Caco-2 (cell line): ENCODE measurements at regions not wholly inside any gene's neighbourhood (a gene's known extent, or its start where the extent isn't known, plus 50 kb on each side); places are given as distances from the start of the nearest gene placed in this dataset.

Experiments used
- BruUV-seq: library from RNA; stranded (reverse); fragments of 400-500 nt; replicated peaks from 2 replicates; lab custom pipeline; 2021; lab: Mats Ljungman, UMichigan
- CTCF ChIA-PET: fragments of 300-600 bp; sonication (Branson Sonifier 250); formaldehyde crosslinking; loops from one replicate; lab custom pipeline; 2022; ENCODE audit warnings: antibody characterized with exemption; lab: Charles Lee
- POLR2A ChIA-PET: fragments of 300-600 bp; sonication (Branson Sonifier 250); formaldehyde crosslinking; loops from one replicate; lab custom pipeline; 2022; ENCODE audit warnings: antibody characterized with exemption; lab: Charles Lee
- DNase-seq, 2 experiments: peaks; one replicate each; pipeline versions ENCODE4 v3.0.0 to v3.0.0-alpha.2; 2020 to 2022
- H3K27me3 ChIP-seq: replicated peaks from 2 replicates; pipeline ENCODE4 v1.6.0; 2011; ENCODE audit warnings: low read length; ENCODE audit not compliant: control insufficient read depth, insufficient read depth
- H3K36me3 ChIP-seq: 2 replicates; pipeline ENCODE4 v1.5.1; 2011; ENCODE audit warnings: low read length; ENCODE audit not compliant: control insufficient read depth, insufficient read depth
- H3K4me1 ChIP-seq: fragments of 250-450 bp; sonication (Bioruptor Pico); 2 replicates; pipeline ENCODE4 v1.5.1; 2020; ENCODE audit warnings: mild to moderate bottlenecking
- H3K4me3 ChIP-seq: 2 replicates; pipeline ENCODE4 v1.5.1; 2011; ENCODE audit warnings: low read depth, mild to moderate bottlenecking, control low read depth, low read length
- H3K9me3 ChIP-seq: fragments of 250-450 bp; sonication (Bioruptor Pico); 2 replicates; pipeline ENCODE4 v1.5.1; 2020; ENCODE audit warnings: mild to moderate bottlenecking, moderate library complexity
- H3K27ac Mint-ChIP-seq: one replicate; pipeline ENCODE4 v1.8.0; 2022; ENCODE audit warnings: mixed read lengths; ENCODE audit not compliant: unreplicated experiment
- H3K27me3 Mint-ChIP-seq: one replicate; pipeline ENCODE4 v1.8.0; 2022; ENCODE audit warnings: mixed read lengths; ENCODE audit not compliant: insufficient read depth, unreplicated experiment
- H3K36me3 Mint-ChIP-seq: one replicate; pipeline ENCODE4 v1.8.0; 2022; ENCODE audit warnings: mild to moderate bottlenecking, mixed read lengths; ENCODE audit not compliant: insufficient read depth, unreplicated experiment
- H3K4me1 Mint-ChIP-seq: one replicate; pipeline ENCODE4 v1.8.0; 2022; ENCODE audit warnings: low read depth, mixed read lengths; ENCODE audit not compliant: unreplicated experiment
- H3K4me3 Mint-ChIP-seq: one replicate; pipeline ENCODE4 v1.8.0; 2022; ENCODE audit warnings: mild to moderate bottlenecking, moderate library complexity, mixed read lengths; ENCODE audit not compliant: unreplicated experiment
- H3K9me3 Mint-ChIP-seq: one replicate; pipeline ENCODE4 v1.8.0; 2022; ENCODE audit warnings: mixed read lengths; ENCODE audit not compliant: unreplicated experiment
- intact Hi-C: fragments of 100-400 bp; cut with micrococcal nuclease; formaldehyde crosslinking; loops from one replicate; pipeline ENCODE4 v1.10.0; 2022; ENCODE audit not compliant: unreplicated experiment
- TF ChIP-seq, protein P1 (sequence below), 2 experiments: fragments of 200-600 bp in 1 of 2; IDR thresholded peaks; 1 replicate in 1 of 2; 2 replicates in 1 of 2; pipeline versions ENCODE4 v1.5.1 to v1.8.0; 2011 to 2022; ENCODE audit warnings: antibody characterized with exemption in 1 of 2, control low read depth in 1 of 2, inconsistent platforms in 1 of 2, low read depth in 1 of 2, low read length in 1 of 2, mild to moderate bottlenecking in 1 of 2, moderate library complexity in 1 of 2; ENCODE audit not compliant: insufficient read depth in 1 of 2, severe bottlenecking in 1 of 2, unreplicated experiment in 1 of 2

DNA sequence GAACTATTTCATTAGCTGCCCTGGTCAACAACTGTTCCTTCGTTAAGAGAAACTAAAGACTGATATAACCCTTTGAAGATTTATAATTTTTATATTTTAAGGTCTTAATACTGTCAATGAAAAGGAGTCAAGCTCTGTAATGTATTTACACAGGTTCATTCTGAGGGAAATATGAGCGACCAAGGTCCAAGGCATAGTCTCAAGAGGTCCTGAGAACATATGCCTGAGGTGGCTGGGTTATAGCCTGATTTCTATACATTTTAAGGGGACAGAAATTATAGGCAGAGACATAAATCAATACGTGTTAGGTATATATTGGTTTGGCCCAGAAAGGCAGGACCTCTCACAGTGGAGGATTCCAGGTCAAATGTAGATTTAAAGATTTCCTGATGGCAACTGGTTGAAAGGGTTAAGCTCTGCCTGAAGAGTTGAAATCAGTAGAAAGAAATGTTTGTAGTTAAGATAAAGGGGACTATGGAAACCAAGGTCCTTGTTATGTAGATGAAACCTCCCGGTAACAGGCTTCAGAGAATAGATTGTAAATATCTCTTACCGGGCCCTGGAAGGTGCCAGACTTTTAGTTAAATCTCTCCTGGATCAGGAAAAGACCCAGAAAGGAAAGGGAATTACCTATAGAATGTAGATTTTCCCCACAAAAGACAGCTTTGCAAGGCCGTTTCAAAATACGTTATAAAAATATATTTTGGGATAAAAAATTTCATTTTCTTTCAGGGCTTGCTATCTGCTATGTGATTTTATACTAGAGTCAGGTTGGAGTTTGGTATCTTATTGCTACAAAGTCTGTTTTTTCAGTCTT is 107.3 kb upstream of the PRLR start:
- intact Hi-C loops = no loop called here
- Histone ChIP-seq H3K27me3 (no peaks in the 10 kb centered on the region), H3K4me3 (no peak overlapping the region), H3K4me1 (no peaks in the 10 kb centered on the region), H3K9me3 (no peaks in the 10 kb centered on the region), H3K36me3 (no peaks in the 10 kb centered on the region)
- Mint-ChIP-seq H3K4me3 (no peak overlapping the region), H3K27ac (no peak overlapping the region), H3K4me1 (no peaks in the 10 kb centered on the region), H3K36me3 (no peaks in the 10 kb centered on the region), H3K9me3 (no peaks in the 10 kb centered on the region), H3K27me3 (peaks cover 7% of the 10 kb centered on the region)
- TF ChIP-seq, protein P1, sequence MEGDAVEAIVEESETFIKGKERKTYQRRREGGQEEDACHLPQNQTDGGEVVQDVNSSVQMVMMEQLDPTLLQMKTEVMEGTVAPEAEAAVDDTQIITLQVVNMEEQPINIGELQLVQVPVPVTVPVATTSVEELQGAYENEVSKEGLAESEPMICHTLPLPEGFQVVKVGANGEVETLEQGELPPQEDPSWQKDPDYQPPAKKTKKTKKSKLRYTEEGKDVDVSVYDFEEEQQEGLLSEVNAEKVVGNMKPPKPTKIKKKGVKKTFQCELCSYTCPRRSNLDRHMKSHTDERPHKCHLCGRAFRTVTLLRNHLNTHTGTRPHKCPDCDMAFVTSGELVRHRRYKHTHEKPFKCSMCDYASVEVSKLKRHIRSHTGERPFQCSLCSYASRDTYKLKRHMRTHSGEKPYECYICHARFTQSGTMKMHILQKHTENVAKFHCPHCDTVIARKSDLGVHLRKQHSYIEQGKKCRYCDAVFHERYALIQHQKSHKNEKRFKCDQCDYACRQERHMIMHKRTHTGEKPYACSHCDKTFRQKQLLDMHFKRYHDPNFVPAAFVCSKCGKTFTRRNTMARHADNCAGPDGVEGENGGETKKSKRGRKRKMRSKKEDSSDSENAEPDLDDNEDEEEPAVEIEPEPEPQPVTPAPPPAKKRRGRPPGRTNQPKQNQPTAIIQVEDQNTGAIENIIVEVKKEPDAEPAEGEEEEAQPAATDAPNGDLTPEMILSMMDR (IDR thresholded peaks at IDR 0.05; ENCODE audit: insufficient read depth in 1 of 2, low read depth in 1 of 2, low read length in 1 of 2, severe bottlenecking in 1 of 2, unreplicated experiment in 1 of 2) = no peak
- ChIA-PET CTCF (no interaction called here), POLR2A (no interaction called here)
- no peak for DNase-seq
- BruUV-seq = no TSS peak

- no peak for DNase-seq
- TF ChIP-seq, protein P1 (IDR thresholded peaks at IDR 0.05; ENCODE audit: insufficient read depth in 1 of 2, low read depth in 1 of 2, low read length in 1 of 2, severe bottlenecking in 1 of 2, unreplicated experiment in 1 of 2) = no peak
- Mint-ChIP-seq H3K4me3 (no peak overlapping the region), H3K27ac (no peak overlapping the region), H3K27me3 (peaks cover 9% of the 10 kb centered on the region), H3K36me3 (no peaks in the 10 kb centered on the region), H3K9me3 (no peaks in the 10 kb centered on the region), H3K4me1 (no peaks in the 10 kb centered on the region)
- Histone ChIP-seq H3K4me3 (no peak overlapping the region), H3K36me3 (no peaks in the 10 kb centered on the region), H3K27me3 (no peaks in the 10 kb centered on the region), H3K9me3 (no peaks in the 10 kb centered on the region), H3K4me1 (no peaks in the 10 kb centered on the region)
- intact Hi-C loops = no loop called here
- BruUV-seq = no TSS peak
- CTCF ChIA-PET = no interaction called here
- POLR2A ChIA-PET = no interaction called here
Observed at GRCh38 chr5:35336230-35336629, 105.9 kb upstream of the PRLR start.

- CTCF ChIA-PET = no interaction called here
Observed at GRCh38 chr5:35335752-35336151, 105.5 kb upstream of the PRLR start.

More at GRCh38 chr5:35335752-35336151, 105.5 kb upstream of the PRLR start:
- BruUV-seq = no TSS peak
- Mint-ChIP-seq H3K36me3 (no peaks in the 10 kb centered on the region), H3K4me3 (no peak overlapping the region), H3K27ac (no peak overlapping the region), H3K4me1 (no peaks in the 10 kb centered on the region), H3K27me3 (peaks cover 11% of the 10 kb centered on the region), H3K9me3 (no peaks in the 10 kb centered on the region)
- H3K4me3 ChIP-seq = no peak overlapping the region
- H3K9me3 ChIP-seq = no peaks in the 10 kb centered on the region
- TF ChIP-seq, protein P1 (IDR thresholded peaks at IDR 0.05; ENCODE audit: insufficient read depth in 1 of 2, low read depth in 1 of 2, low read length in 1 of 2, severe bottlenecking in 1 of 2, unreplicated experiment in 1 of 2) = no peak
- DNase-seq = no peak
- intact Hi-C loops = no loop called here
- no peaks in the 10 kb centered on the region for H3K27me3 ChIP-seq
- POLR2A ChIA-PET = no interaction called here
- no peaks in the 10 kb centered on the region for H3K36me3 ChIP-seq
- H3K4me1 ChIP-seq = no peaks in the 10 kb centered on the region
